ENCODE measurements at regions not wholly inside any gene's neighbourhood (a gene's known extent, or its start where the extent isn't known, plus 50 kb on each side); places are given as distances from the start of the nearest gene placed in this dataset.

GRCh38 chr4:123020285-123020684 is 97.9 kb upstream of the NUDT6 start:
- no peak for TF ChIP-seq CTCF (IDR thresholded peaks at IDR 0.05)
- no peak for TF ChIP-seq EZH2phosphoT487 (IDR thresholded peaks at IDR 0.05)
- TF ChIP-seq EZH2 (IDR thresholded peaks at IDR 0.05), result no peak

Data from neural progenitor cell (in vitro differentiated cells).